ENCODE measurements at regions not wholly inside any gene's neighbourhood (a gene's known extent, or its start where the extent isn't known, plus 50 kb on each side); places are given as distances from the start of the nearest gene placed in this dataset.
"Not testable (repeated sequence)": the region's sequence is repeated elsewhere in the genome, so short reads cannot be mapped to it uniquely, and the experiment has no call there.

- TF ChIP-seq CTCF (conservative IDR thresholded peaks at IDR 0.05) (no peak), ZFX (IDR thresholded peaks at IDR 0.05) (no peak)
- no peak overlapping the region for H3K27ac ChIP-seq
Measured at GRCh38 chr7:156383526-156383925, 257.0 kb upstream of the RNF32 start.

GRCh38 chr7:156380261-156380660 lies 260.3 kb upstream of the RNF32 start:
- TF ChIP-seq ZFX (IDR thresholded peaks at IDR 0.05) (no peak), CTCF (conservative IDR thresholded peaks at IDR 0.05) (no peak)
- peak overlapping the region; percentile 3; the same call in 1 of the 2 replicates for H3K27ac ChIP-seq

GRCh38 chr7:156379324-156380070 lies 261.1 kb upstream of the RNF32 start:
- TF ChIP-seq ZFX (IDR thresholded peaks at IDR 0.05) (no peak), CTCF (conservative IDR thresholded peaks at IDR 0.05) (no peak)

GRCh38 chr7:156378806-156379205 lies 261.8 kb upstream of the RNF32 start:
- peak overlapping the region; percentile 41 for H3K27ac ChIP-seq
- TF ChIP-seq CTCF (conservative IDR thresholded peaks at IDR 0.05), result no peak
- no peak for TF ChIP-seq ZFX (IDR thresholded peaks at IDR 0.05)

More at GRCh38 chr7:156379324-156380070, 261.1 kb upstream of the RNF32 start:
- peak overlapping the region; percentile 10; the same call in 1 of the 2 replicates for H3K27ac ChIP-seq

- no peak overlapping the region for H3K27ac ChIP-seq
- no peak for TF ChIP-seq ZFX (IDR thresholded peaks at IDR 0.05)
- TF ChIP-seq CTCF (conservative IDR thresholded peaks at IDR 0.05), result no peak
Measured at GRCh38 chr7:156376317-156376716, 264.3 kb upstream of the RNF32 start.

GRCh38 chr7:156374335-156374734 lies 266.2 kb upstream of the RNF32 start:
- H3K27ac ChIP-seq, result no peak overlapping the region
- TF ChIP-seq CTCF (conservative IDR thresholded peaks at IDR 0.05) (no peak), ZFX (IDR thresholded peaks at IDR 0.05) (no peak)

- not testable (repeated sequence) for H3K27ac ChIP-seq
Measured at GRCh38 chr7:156369929-156370328, 270.6 kb upstream of the RNF32 start.

Measured in C4-2B (cell line).